Transverse colon (tissue), 4 donors: ENCODE measurements at regions not wholly inside any gene's neighbourhood (a gene's known extent, or its start where the extent isn't known, plus 50 kb on each side); places are given as distances from the start of the nearest gene placed in this dataset.

Source experiments
- DNase-seq: peaks from one replicate; pipeline ENCODE4 v3.0.0-alpha.2; 2019
- H3K27ac ChIP-seq, 4 donors: fragments of 200-600 bp; sonication (generic); 2 replicates each; pipeline ENCODE4 v1.5.1; 2016 to 2018; ENCODE audit warnings: inconsistent platforms in 4 of 4
- H3K27me3 ChIP-seq: fragments of 200-600 bp; sonication (generic); 2 replicates; pipeline ENCODE4 v1.5.1; 2017; ENCODE audit warnings: inconsistent platforms
- H3K36me3 ChIP-seq, 4 donors: fragments of 200-600 bp; sonication (generic); 2 replicates each; pipeline ENCODE4 v1.5.1; 2017 to 2019; ENCODE audit warnings: inconsistent platforms in 4 of 4
- H3K4me1 ChIP-seq, 4 donors: fragments of 200-600 bp; sonication (generic); 2 replicates each; pipeline ENCODE4 v1.5.1; 2017 to 2020; ENCODE audit warnings: inconsistent platforms in 4 of 4
- H3K4me3 ChIP-seq, 4 donors: fragments of 200-600 bp; sonication (generic); 1 replicate in 1 of 4; 2 replicates in 3 of 4; pipeline versions ENCODE4 v1.5.1 to v1.6.1; 2017 to 2019; ENCODE audit warnings: inconsistent platforms in 4 of 4
- H3K9me3 ChIP-seq, 2 donors: fragments of 200-600 bp; sonication (generic); 2 replicates each; pipeline ENCODE4 v1.5.1; 2017 to 2019; ENCODE audit warnings: inconsistent platforms in 2 of 2
- CTCF ChIP-seq, 5 experiments: fragments of 200-600 bp in 3 of 5; fragments of 450-650 bp in 2 of 5; sonication (generic) in 3 of 5; IDR thresholded peaks; 1 replicate in 2 of 5; 2 replicates in 3 of 5; pipeline ENCODE4 v1.5.1; 2016 to 2017; ENCODE audit warnings: antibody characterized with exemption in 5 of 5, inconsistent platforms in 3 of 5, mild to moderate bottlenecking in 2 of 5, moderate library complexity in 1 of 5
- EP300 ChIP-seq: sonication (generic); formaldehyde crosslinking; IDR thresholded peaks from one replicate; pipeline ENCODE4 v1.6.1; 2017; ENCODE audit warnings: antibody characterized with exemption, low read depth
- POLR2A ChIP-seq: fragments of 450-650 bp; IDR thresholded peaks from one replicate; pipeline ENCODE4 v1.6.1; 2016; ENCODE audit warnings: antibody characterized with exemption, mild to moderate bottlenecking, moderate library complexity
- POLR2AphosphoS5 ChIP-seq, 3 donors: sonication (generic); formaldehyde crosslinking; IDR thresholded peaks; one replicate each; pipeline ENCODE4 v1.6.1; 2016; ENCODE audit warnings: antibody characterized with exemption in 3 of 3
- WGBS, 2 donors: methylation state at CpG; one replicate each; pipeline ENCODE4 v1.1.5; 2018; ENCODE audit warnings: low coverage in 1 of 2; 5-methylcytosine and 5-hydroxymethylcytosine counted together
- in situ Hi-C, 4 donors: fragments of 200-750 bp; cut with MboI; loops; one replicate each; pipeline versions ENCODE4 v1.15.0 to v1.15.1; 2017; ENCODE audit warnings: low sequenced_read_pairs in 3 of 4, low pct_ligation_motif_present in 1 of 4, low pct_unique_long_range_greater_than_20kb in 1 of 4
- intact Hi-C: fragments of 100-400 bp; cut with DNase I; formaldehyde crosslinking; loops from one replicate; pipeline ENCODE4 v1.15.1; 2023; ENCODE audit warnings: low total_unique reads

GRCh38 chr1:244995602-244996400 is 131.5 kb upstream of the HNRNPU start:
- H3K4me1 ChIP-seq = no peaks in the 10 kb centered on the region
- 94 to 97% methylated on average over 9 to 11 of the region's 11 CpGs for WGBS, 2 donors

GRCh38 chr1:244992833-244993232 is 128.5 kb upstream of the HNRNPU start:
- WGBS, 2 donors = 0% methylated on average over 1 of the region's 1 CpG
- H3K9me3 ChIP-seq = no peaks in the 10 kb centered on the region
- no peaks in the 10 kb centered on the region for H3K27me3 ChIP-seq
- no peak overlapping the region for H3K27ac ChIP-seq
- no peak for TF ChIP-seq POLR2A
- TF ChIP-seq CTCF (IDR thresholded peaks at IDR 0.05) = no peak
- no peak for TF ChIP-seq POLR2AphosphoS5 (IDR thresholded peaks at IDR 0.05)
- TF ChIP-seq EP300 = no peak
- no peaks in the 10 kb centered on the region for H3K36me3 ChIP-seq
- no peak overlapping the region for H3K4me3 ChIP-seq
- DNase-seq = no peak
- in situ Hi-C loops (no loop called here), intact Hi-C loops (no loop called here)
- no peaks in the 10 kb centered on the region for H3K4me1 ChIP-seq

More at GRCh38 chr1:244995602-244996400, 131.5 kb upstream of the HNRNPU start:
- no peak for DNase-seq
- intact Hi-C loops (no loop called here), in situ Hi-C loops (no loop called here)
- Histone ChIP-seq H3K9me3 (no peaks in the 10 kb centered on the region), H3K27ac (no peak overlapping the region), H3K4me3 (no peak overlapping the region), H3K36me3 (no peaks in the 10 kb centered on the region), H3K27me3 (no peaks in the 10 kb centered on the region)
- TF ChIP-seq POLR2AphosphoS5 (IDR thresholded peaks at IDR 0.05) = no peak
- TF ChIP-seq CTCF (IDR thresholded peaks at IDR 0.05) = no peak
- TF ChIP-seq EP300 = no peak
- TF ChIP-seq POLR2A = no peak

GRCh38 chr1:244989813-244990212 is 125.5 kb upstream of the HNRNPU start:
- Histone ChIP-seq H3K9me3 (no peaks in the 10 kb centered on the region), H3K27me3 (no peaks in the 10 kb centered on the region), H3K36me3 (no peaks in the 10 kb centered on the region), H3K4me1 (no peaks in the 10 kb centered on the region), H3K27ac (no peak overlapping the region), H3K4me3 (no peak overlapping the region)
- intact Hi-C loops = no loop called here
- 90 to 93% methylated on average over 7 of the region's 7 CpGs for WGBS, 2 donors
- TF ChIP-seq EP300 = no peak
- no peak for TF ChIP-seq POLR2A
- TF ChIP-seq CTCF (IDR thresholded peaks at IDR 0.05) = no peak
- no peak for DNase-seq
- in situ Hi-C loops = no loop called here

- Histone ChIP-seq H3K4me1 (no peaks in the 10 kb centered on the region), H3K36me3 (no peaks in the 10 kb centered on the region), H3K27me3 (no peaks in the 10 kb centered on the region), H3K9me3 (no peaks in the 10 kb centered on the region), H3K27ac (no peak overlapping the region), H3K4me3 (no peak overlapping the region)
- no peak for DNase-seq
- intact Hi-C loops (no loop called here), in situ Hi-C loops (no loop called here)
- no peak for TF ChIP-seq CTCF (IDR thresholded peaks at IDR 0.05)
- no peak for TF ChIP-seq EP300
- TF ChIP-seq POLR2A = no peak
- TF ChIP-seq POLR2AphosphoS5 (IDR thresholded peaks at IDR 0.05) = no peak
- 77 to 89% methylated on average over 2 of the region's 2 CpGs for WGBS, 2 donors
These were observed 124.2 kb upstream of the HNRNPU start for GRCh38 chr1:244988521-244988920.
